HepG2 (cell line): ENCODE measurements at regions not wholly inside any gene's neighbourhood (a gene's known extent, or its start where the extent isn't known, plus 50 kb on each side); places are given as distances from the start of the nearest gene placed in this dataset.

Experiments used
- ATAC-seq: fragments of 200-7000 bp; cut with Tn5 transposase; 3 replicates; pipeline ENCODE4 v1.9.1; 2020; ENCODE audit warnings: mild to moderate bottlenecking, moderate library complexity
- BruUV-seq: library from RNA; stranded (reverse); fragments of 400-500 nt; replicated peaks from 2 replicates; lab custom pipeline; 2021; lab: Mats Ljungman, UMichigan
- CTCF ChIA-PET: fragments of 300-600 bp; formaldehyde crosslinking; extraction: SDS; loops from one replicate; lab custom pipeline; 2021; ENCODE audit warnings: low total read pairs, inconsistent platforms, low intra/inter-chr PET ratio; lab: Yijun Ruan, JAX
- POLR2A ChIA-PET: fragments of 350-600 bp; sonication (Branson Sonifier 250); formaldehyde crosslinking; loops from one replicate; lab custom pipeline; 2020; ENCODE audit warnings: antibody characterized with exemption, inconsistent platforms; lab: Yijun Ruan, JAX
- DNase-seq: peaks from one replicate; pipeline ENCODE4 v3.0.0-alpha.2; 2015; ENCODE audit warnings: low spot score
- FAIRE-seq: peaks from 3 replicates; lab custom pipeline; 2011; peaks lifted over from hg19 to GRCh38; lab: Jason Lieb, UNC
- H2AFZ ChIP-seq: one replicate; pipeline ENCODE4 v1.6.1; 2011; ENCODE audit warnings: low read length, inconsistent platforms
- H3K27ac ChIP-seq: fragments of 300-600 bp; 3 replicates; pipeline ENCODE4 v1.8.0; 2011; ENCODE audit warnings: mixed run types, mild to moderate bottlenecking, mixed read lengths, low read length, inconsistent platforms; ENCODE audit not compliant: insufficient read depth; ENCODE audit errors: extremely low read length
- H3K27me3 ChIP-seq, 2 experiments: fragments of 200-600 bp in 1 of 2; 2 replicates in 1 of 2; 3 replicates in 1 of 2; pipeline versions ENCODE4 v1.6.0 to v1.8.0; 2011; ENCODE audit warnings: low read length in 2 of 2, mild to moderate bottlenecking in 2 of 2, moderate library complexity in 2 of 2, inconsistent platforms in 1 of 2; ENCODE audit not compliant: insufficient read depth in 2 of 2, control insufficient read depth in 1 of 2
- H3K36me3 ChIP-seq, 2 experiments: fragments of 200-600 bp in 1 of 2; replicated peaks in 1 of 2; 2 replicates in 1 of 2; 3 replicates in 1 of 2; pipeline versions ENCODE4 v1.5.1 to v1.8.0; 2011; ENCODE audit warnings: low read length in 2 of 2, inconsistent platforms in 1 of 2; ENCODE audit not compliant: insufficient read depth in 2 of 2, control insufficient read depth in 1 of 2
- H3K4me1 ChIP-seq: 2 replicates; pipeline ENCODE4 v1.5.1; 2012; ENCODE audit warnings: low read length, inconsistent platforms; ENCODE audit not compliant: insufficient read depth
- H3K4me2 ChIP-seq: 2 replicates; pipeline ENCODE4 v1.6.0; 2011; ENCODE audit warnings: low read depth, low read length, inconsistent platforms
- H3K4me3 ChIP-seq, 3 experiments: fragments of 200-600 bp in 1 of 3; sonication (generic), shearing (Covaris generic) in 1 of 3; replicated peaks in 1 of 3; 2 replicates each; pipeline ENCODE4 v1.5.1; 2011 to 2016; ENCODE audit warnings: low read length in 3 of 3, inconsistent platforms in 2 of 3, low read depth in 2 of 3, mild to moderate bottlenecking in 2 of 3, control low read depth in 1 of 3, mixed read lengths in 1 of 3; ENCODE audit not compliant: insufficient read depth in 1 of 3
- H3K79me2 ChIP-seq: one replicate; pipeline ENCODE4 v1.6.1; 2011; ENCODE audit warnings: low read length, inconsistent platforms; ENCODE audit not compliant: insufficient read depth
- H3K9ac ChIP-seq: 2 replicates; pipeline ENCODE4 v1.6.0; 2011; ENCODE audit warnings: mild to moderate bottlenecking, low read depth, low read length, inconsistent platforms; ENCODE audit not compliant: insufficient read depth
- H3K9me3 ChIP-seq: 2 replicates; pipeline ENCODE4 v1.5.1; 2012; ENCODE audit warnings: mild to moderate bottlenecking, low read length
- H4K20me1 ChIP-seq: 2 replicates; pipeline ENCODE4 v1.6.0; 2011; ENCODE audit warnings: inconsistent platforms, mild to moderate bottlenecking, low read length, moderate library complexity; ENCODE audit not compliant: insufficient read depth
- CERS6 ChIP-seq: sonication (generic); formaldehyde crosslinking; IDR thresholded peaks from 2 replicates; pipeline ENCODE4 v1.5.0; 2020; ENCODE audit warnings: missing genetic modification reagents
- ELK4 ChIP-seq: sonication (generic); formaldehyde crosslinking; IDR thresholded peaks from 2 replicates; pipeline ENCODE4 v1.9.0; 2021; ENCODE audit warnings: missing genetic modification reagents, borderline replicate concordance
- REST ChIP-seq, 2 experiments: IDR thresholded peaks; 2 replicates each; pipeline ENCODE4 v1.6.1; 2011 to 2012; ENCODE audit warnings: low read length in 2 of 2, borderline replicate concordance in 1 of 2, low read depth in 1 of 2, mild to moderate bottlenecking in 1 of 2, moderate library complexity in 1 of 2
- ZFP82 ChIP-seq: sonication (generic); formaldehyde crosslinking; IDR thresholded peaks from 2 replicates; pipeline ENCODE4 v1.5.1; 2020; ENCODE audit warnings: mild to moderate bottlenecking, missing genetic modification reagents, borderline replicate concordance
- ZNF260 ChIP-seq: sonication (generic); formaldehyde crosslinking; IDR thresholded peaks from 2 replicates; pipeline ENCODE4 v1.4.0; 2020; ENCODE audit warnings: missing genetic modification reagents, low read depth, mild to moderate bottlenecking, borderline replicate concordance
- WGBS: methylation state at CpG from one replicate; pipeline ENCODE4 v1.1.6; 2017; ENCODE audit warnings: low lambda C conversion rate; 5-methylcytosine and 5-hydroxymethylcytosine counted together
- in situ Hi-C: cut with HindIII; loops from 2 replicates; pipeline ENCODE4 v1.10.0; 2017; ENCODE audit warnings: low pct_unique_long_range_greater_than_20kb; ENCODE audit not compliant: extremely low pct_ligation_motif_present
- intact Hi-C: fragments of 100-400 bp; cut with micrococcal nuclease; formaldehyde crosslinking; loops from one replicate; pipeline ENCODE4 v1.10.0; 2022; ENCODE audit not compliant: unreplicated experiment

GRCh38 chr14:27553790-27554189 is 956.0 kb upstream of the NOVA1 start (continued):
- TF ChIP-seq ELK4 (no peak), CERS6 (CRISPR knock-in tag) (no peak), ZFP82 (no peak)

GRCh38 chr14:27557445-27557844 is 959.6 kb upstream of the NOVA1 start:
- CTCF ChIA-PET, result no interaction called here
- intact Hi-C loops (no loop called here), in situ Hi-C loops (no loop called here)
- no peaks in the 10 kb centered on the region for H3K79me2 ChIP-seq
- H3K27ac ChIP-seq, result no peak overlapping the region
- H3K9me3 ChIP-seq, result peaks cover 89% of the 10 kb centered on the region
- no peak for FAIRE-seq
- no TSS peak for BruUV-seq
- WGBS, result 0% methylated on average over 2 of the region's 2 CpGs
- H3K4me2 ChIP-seq, result no peak overlapping the region
- DNase-seq, result no peak
- no peak overlapping the region for H3K4me3 ChIP-seq
- TF ChIP-seq REST (IDR thresholded peaks at IDR 0.05; ENCODE audit: borderline replicate concordance in 1 of 2, low read depth in 1 of 2, low read length in 2 of 2) (no peak), ZNF260 (no peak)
- H3K4me1 ChIP-seq, result no peaks in the 10 kb centered on the region
- H3K36me3 ChIP-seq, result no peaks in the 10 kb centered on the region
- no peaks in the 10 kb centered on the region for H4K20me1 ChIP-seq
- POLR2A ChIA-PET, result no interaction called here
- H3K27me3 ChIP-seq, result no peaks in the 10 kb centered on the region
- no peak overlapping the region for H2AFZ ChIP-seq
- H3K9ac ChIP-seq, result no peak overlapping the region
- no peak for ATAC-seq
